ENCODE measurements at regions not wholly inside any gene's neighbourhood (a gene's known extent, or its start where the extent isn't known, plus 50 kb on each side); places are given as distances from the start of the nearest gene placed in this dataset.
"Not testable (repeated sequence)": the region's sequence is repeated elsewhere in the genome, so short reads cannot be mapped to it uniquely, and the experiment has no call there.

GRCh38 chr10:65110009-65110408 is 1588.8 kb downstream of the REEP3 start:
- DNase-seq = no peak

- DNase-seq = not testable (repeated sequence)
Observed at GRCh38 chr10:65111059-65111458, 1589.9 kb downstream of the REEP3 start.

- no peak for DNase-seq
Observed at GRCh38 chr10:65112573-65112972, 1591.4 kb downstream of the REEP3 start.

- DNase-seq = no peak
Observed at GRCh38 chr10:65123120-65123519, 1601.9 kb downstream of the REEP3 start.

- DNase-seq = no peak
Observed at GRCh38 chr10:65125212-65125611, 1604.0 kb downstream of the REEP3 start.

- DNase-seq = no peak
Observed at GRCh38 chr10:65126288-65126687, 1605.1 kb downstream of the REEP3 start.

- DNase-seq = no peak
Observed at GRCh38 chr10:65128277-65128676, 1607.1 kb downstream of the REEP3 start.

GRCh38 chr10:65130162-65130758 is 1609.1 kb downstream of the REEP3 start:
- no peak for DNase-seq

GRCh38 chr10:65133652-65134051 is 1612.5 kb downstream of the REEP3 start:
- no peak for DNase-seq

GRCh38 chr10:65135508-65135907 is 1614.3 kb downstream of the REEP3 start:
- no peak for DNase-seq

GRCh38 chr10:65142641-65143435 is 1621.6 kb downstream of the REEP3 start:
- no peak for DNase-seq

GRCh38 chr10:65143723-65144122 is 1622.5 kb downstream of the REEP3 start:
- no peak for DNase-seq

GRCh38 chr10:65149878-65150277 is 1628.7 kb downstream of the REEP3 start:
- DNase-seq = no peak

- DNase-seq = no peak
Observed at GRCh38 chr10:65166272-65166671, 1645.1 kb downstream of the REEP3 start.

GRCh38 chr10:65172249-65172648 is 1651.0 kb downstream of the REEP3 start:
- DNase-seq = no peak

GRCh38 chr10:65176994-65177393 is 1655.8 kb downstream of the REEP3 start:
- DNase-seq = no peak

- DNase-seq = no peak
Observed at GRCh38 chr10:65183236-65183635, 1662.0 kb downstream of the REEP3 start.

GRCh38 chr10:65186668-65187067 is 1665.5 kb downstream of the REEP3 start:
- not testable (repeated sequence) for DNase-seq

GRCh38 chr10:65194126-65194525 is 1672.9 kb downstream of the REEP3 start:
- DNase-seq = no peak

- no peak for DNase-seq
Observed at GRCh38 chr10:65194555-65194954, 1673.4 kb downstream of the REEP3 start.

- no peak for DNase-seq
Observed at GRCh38 chr10:65196111-65196510, 1674.9 kb downstream of the REEP3 start.

GRCh38 chr10:65197935-65198334 is 1676.7 kb downstream of the REEP3 start:
- DNase-seq = no peak

- no peak for DNase-seq
Observed at GRCh38 chr10:65201491-65201890, 1680.3 kb downstream of the REEP3 start.

- no peak for DNase-seq
Observed at GRCh38 chr10:65204999-65205398, 1683.8 kb downstream of the REEP3 start.

- no peak for DNase-seq
Observed at GRCh38 chr10:65213170-65213569, 1692.0 kb downstream of the REEP3 start.

Measured in KG1 (cell line).